Astrocyte (in vitro differentiated cells and primary cell): ENCODE measurements at regions not wholly inside any gene's neighbourhood (a gene's known extent, or its start where the extent isn't known, plus 50 kb on each side); places are given as distances from the start of the nearest gene placed in this dataset.
A peak's percentile ranks its signal among the peaks of the same experiment; 100 is the strongest.

Source experiments
- DNase-seq: peaks from one replicate; pipeline ENCODE4 v3.0.0-alpha.2; 2010; ENCODE audit warnings: low read depth
- FAIRE-seq: peaks from 2 replicates; lab custom pipeline; 2011; peaks lifted over from hg19 to GRCh38; lab: Jason Lieb, UNC
- H2AFZ ChIP-seq: 2 replicates; pipeline ENCODE4 v1.6.0; 2012; ENCODE audit warnings: low read depth, low read length, inconsistent platforms
- H3K27ac ChIP-seq: 2 replicates; pipeline ENCODE4 v1.5.1; 2011; ENCODE audit warnings: low read depth, low read length, inconsistent platforms
- H3K27me3 ChIP-seq: 2 replicates; pipeline ENCODE4 v1.6.0; 2011; ENCODE audit warnings: low read length, inconsistent platforms; ENCODE audit not compliant: insufficient read depth
- H3K36me3 ChIP-seq: 2 replicates; pipeline ENCODE4 v1.5.1; 2011; ENCODE audit warnings: low read length, inconsistent platforms; ENCODE audit not compliant: insufficient read depth
- H3K4me1 ChIP-seq: 2 replicates; pipeline ENCODE4 v1.5.1; 2011; ENCODE audit warnings: low read length, inconsistent platforms; ENCODE audit not compliant: insufficient read depth
- H3K4me2 ChIP-seq: 2 replicates; pipeline ENCODE4 v1.6.0; 2012; ENCODE audit warnings: low read length, inconsistent platforms
- H3K4me3 ChIP-seq: 2 replicates; pipeline ENCODE4 v1.5.1; 2011; ENCODE audit warnings: low read depth, mild to moderate bottlenecking, low read length, inconsistent platforms; ENCODE audit not compliant: insufficient read depth
- H3K79me2 ChIP-seq: 2 replicates; pipeline ENCODE4 v1.6.0; 2012; ENCODE audit warnings: mild to moderate bottlenecking, low read length, inconsistent platforms; ENCODE audit not compliant: insufficient read depth
- H3K9ac ChIP-seq: 2 replicates; pipeline ENCODE4 v1.6.0; 2012; ENCODE audit warnings: mild to moderate bottlenecking, low read length, inconsistent platforms
- H3K9me3 ChIP-seq: 2 replicates; pipeline ENCODE4 v1.5.1; 2012; ENCODE audit warnings: low read depth, mild to moderate bottlenecking, low read length, inconsistent platforms; ENCODE audit not compliant: insufficient read depth
- H4K20me1 ChIP-seq: 2 replicates; pipeline ENCODE4 v1.6.0; 2012; ENCODE audit warnings: low read length, inconsistent platforms; ENCODE audit not compliant: insufficient read depth
- H3K27ac Mint-ChIP-seq: one replicate; pipeline ENCODE4 v1.8.0; 2021; ENCODE audit warnings: mild to moderate bottlenecking, mixed read lengths; ENCODE audit not compliant: unreplicated experiment
- H3K27me3 Mint-ChIP-seq: one replicate; pipeline ENCODE4 v1.8.0; 2021; ENCODE audit warnings: low read depth, mixed read lengths; ENCODE audit not compliant: unreplicated experiment
- H3K36me3 Mint-ChIP-seq: one replicate; pipeline ENCODE4 v1.8.0; 2021; ENCODE audit warnings: low read depth, mixed read lengths; ENCODE audit not compliant: unreplicated experiment
- H3K4me1 Mint-ChIP-seq: one replicate; pipeline ENCODE4 v1.8.0; 2021; ENCODE audit warnings: low read depth, mixed read lengths; ENCODE audit not compliant: unreplicated experiment
- H3K4me3 Mint-ChIP-seq: one replicate; pipeline ENCODE4 v1.8.0; 2021; ENCODE audit warnings: mild to moderate bottlenecking, moderate library complexity, mixed read lengths; ENCODE audit not compliant: unreplicated experiment
- H3K9me3 Mint-ChIP-seq: one replicate; pipeline ENCODE4 v1.8.0; 2021; ENCODE audit warnings: mild to moderate bottlenecking, mixed read lengths; ENCODE audit not compliant: unreplicated experiment
- EZH2 ChIP-seq: IDR thresholded peaks from 2 replicates; pipeline ENCODE4 v1.6.1; 2012; ENCODE audit warnings: mild to moderate bottlenecking, low read length, inconsistent platforms; ENCODE audit not compliant: insufficient read depth
- TF ChIP-seq, protein P1 (sequence below): IDR thresholded peaks from 2 replicates; pipeline ENCODE4 v1.5.1; 2011; ENCODE audit warnings: low read depth, mild to moderate bottlenecking, inconsistent platforms, low read length, moderate library complexity; ENCODE audit not compliant: insufficient read depth

GRCh38 chr1:101290922-101291561 is 54.2 kb downstream of the S1PR1 start:
- no peak for DNase-seq
- peak overlapping the region; percentile 23 for H3K27ac Mint-ChIP-seq
- H3K4me1 Mint-ChIP-seq = peaks cover 21% of the 10 kb centered on the region
- Histone ChIP-seq H4K20me1 (no peaks in the 10 kb centered on the region), H2AFZ (no peak overlapping the region), H3K79me2 (no peaks in the 10 kb centered on the region), H3K4me1 (peaks cover 14% of the 10 kb centered on the region), H3K9ac (no peak overlapping the region), H3K27ac (no peak overlapping the region), H3K27me3 (no peaks in the 10 kb centered on the region), H3K4me2 (peak overlapping the region; percentile 42), H3K36me3 (no peaks in the 10 kb centered on the region), H3K4me3 (no peak overlapping the region), H3K9me3 (no peaks in the 10 kb centered on the region)
- no peak overlapping the region for H3K4me3 Mint-ChIP-seq
- no peak for FAIRE-seq
- no peaks in the 10 kb centered on the region for H3K9me3 Mint-ChIP-seq
- H3K27me3 Mint-ChIP-seq = no peaks in the 10 kb centered on the region
- H3K36me3 Mint-ChIP-seq = no peaks in the 10 kb centered on the region
- TF ChIP-seq EZH2 = no peak
- TF ChIP-seq, protein P1, sequence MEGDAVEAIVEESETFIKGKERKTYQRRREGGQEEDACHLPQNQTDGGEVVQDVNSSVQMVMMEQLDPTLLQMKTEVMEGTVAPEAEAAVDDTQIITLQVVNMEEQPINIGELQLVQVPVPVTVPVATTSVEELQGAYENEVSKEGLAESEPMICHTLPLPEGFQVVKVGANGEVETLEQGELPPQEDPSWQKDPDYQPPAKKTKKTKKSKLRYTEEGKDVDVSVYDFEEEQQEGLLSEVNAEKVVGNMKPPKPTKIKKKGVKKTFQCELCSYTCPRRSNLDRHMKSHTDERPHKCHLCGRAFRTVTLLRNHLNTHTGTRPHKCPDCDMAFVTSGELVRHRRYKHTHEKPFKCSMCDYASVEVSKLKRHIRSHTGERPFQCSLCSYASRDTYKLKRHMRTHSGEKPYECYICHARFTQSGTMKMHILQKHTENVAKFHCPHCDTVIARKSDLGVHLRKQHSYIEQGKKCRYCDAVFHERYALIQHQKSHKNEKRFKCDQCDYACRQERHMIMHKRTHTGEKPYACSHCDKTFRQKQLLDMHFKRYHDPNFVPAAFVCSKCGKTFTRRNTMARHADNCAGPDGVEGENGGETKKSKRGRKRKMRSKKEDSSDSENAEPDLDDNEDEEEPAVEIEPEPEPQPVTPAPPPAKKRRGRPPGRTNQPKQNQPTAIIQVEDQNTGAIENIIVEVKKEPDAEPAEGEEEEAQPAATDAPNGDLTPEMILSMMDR = no peak

- Mint-ChIP-seq H3K9me3 (no peaks in the 10 kb centered on the region), H3K4me1 (peaks cover 21% of the 10 kb centered on the region), H3K27ac (peak overlapping the region; percentile 23), H3K4me3 (no peak overlapping the region), H3K36me3 (no peaks in the 10 kb centered on the region), H3K27me3 (no peaks in the 10 kb centered on the region)
- Histone ChIP-seq H3K27me3 (no peaks in the 10 kb centered on the region), H3K79me2 (no peaks in the 10 kb centered on the region), H4K20me1 (no peaks in the 10 kb centered on the region), H3K4me1 (peaks cover 14% of the 10 kb centered on the region), H3K4me2 (peak overlapping the region; percentile 42), H3K4me3 (no peak overlapping the region), H3K36me3 (no peaks in the 10 kb centered on the region), H2AFZ (peak overlapping the region; percentile 14), H3K9ac (no peak overlapping the region), H3K27ac (no peak overlapping the region), H3K9me3 (no peaks in the 10 kb centered on the region)
- DNase-seq (peak; percentile 63), FAIRE-seq (no peak)
- TF ChIP-seq, protein P1 = no peak
- TF ChIP-seq EZH2 = no peak
Observed at GRCh38 chr1:101291562-101292380, 55.0 kb downstream of the S1PR1 start.
